K562 (cell line): ENCODE measurements at regions not wholly inside any gene's neighbourhood (a gene's known extent, or its start where the extent isn't known, plus 50 kb on each side); places are given as distances from the start of the nearest gene placed in this dataset.
A peak's percentile ranks its signal among the peaks of the same experiment; 100 is the strongest.

Experiments
- ATF7 ChIP-seq: fragments of 450-650 bp; IDR thresholded peaks from 2 replicates; pipeline ENCODE4 v1.7.1; 2014; ENCODE audit warnings: mild to moderate bottlenecking, moderate library complexity
- BHLHE40 ChIP-seq: IDR thresholded peaks from 2 replicates; pipeline ENCODE4 v1.6.1; 2011; ENCODE audit warnings: low read length, improper control_type of control experiment
- CEBPG ChIP-seq, 3 experiments: fragments of 200-800 bp in 1 of 3; sonication (Bioruptor generic) in 1 of 3; sonication (generic) in 1 of 3; formaldehyde crosslinking in 1 of 3; IDR thresholded peaks in 2 of 3; conservative IDR thresholded peaks in 1 of 3; 2 replicates each; pipeline versions ENCODE4 v1.6.1 to v1.8.0; 2016 to 2022; ENCODE audit warnings: missing compliant biosample characterization in 2 of 3, missing genetic modification characterization in 2 of 3, mild to moderate bottlenecking in 1 of 3, missing genetic modification reagents in 1 of 3
- DPF2 ChIP-seq: fragments of 450-650 bp; IDR thresholded peaks from 2 replicates; pipeline ENCODE4 v1.6.1; 2016
- ERF ChIP-seq: fragments of 450-650 bp; formaldehyde crosslinking; IDR thresholded peaks from 2 replicates; pipeline ENCODE4 v1.4.0; 2020; ENCODE audit warnings: mild to moderate bottlenecking, mixed read lengths
- KDM2B ChIP-seq: fragments of 250-450 bp; sonication (Bioruptor Pico); IDR thresholded peaks from 2 replicates; pipeline ENCODE4 v1.8.0; 2021; ENCODE audit warnings: mild to moderate bottlenecking, moderate library complexity
- MBD2 ChIP-seq: sonication (generic); IDR thresholded peaks from 2 replicates; pipeline ENCODE4 v1.6.1; 2016; ENCODE audit warnings: low read depth, borderline replicate concordance
- SMAD4 ChIP-seq: fragments of 250-450 bp; sonication (Bioruptor Pico); conservative IDR thresholded peaks from 2 replicates; pipeline ENCODE4 v1.8.0; 2021; ENCODE audit warnings: inconsistent platforms, mild to moderate bottlenecking, moderate library complexity
- U2AF2 ChIP-seq: fragments of 200-400 bp; formaldehyde crosslinking; optimal IDR thresholded peaks from 2 replicates; pipeline ENCODE3; 2017; ENCODE audit warnings: low read depth, mild to moderate bottlenecking, low read length
- ZNF224 ChIP-seq: sonication (generic); formaldehyde crosslinking; IDR thresholded peaks from 2 replicates; pipeline ENCODE4 v1.8.0; 2022; ENCODE audit warnings: mild to moderate bottlenecking, missing genetic modification reagents
- ZNF232 ChIP-seq: sonication (generic); formaldehyde crosslinking; IDR thresholded peaks from 2 replicates; pipeline ENCODE4 v1.8.0; 2022; ENCODE audit warnings: mild to moderate bottlenecking, missing genetic modification reagents
- TF ChIP-seq, protein P1 (sequence below): fragments of 450-650 bp; IDR thresholded peaks from 2 replicates; pipeline ENCODE4 v1.6.1; 2016; ENCODE audit warnings: mild to moderate bottlenecking, moderate library complexity
- TF ChIP-seq, protein P2 (sequence below): sonication (generic); formaldehyde crosslinking; IDR thresholded peaks from 2 replicates; pipeline ENCODE4 v1.5.0; 2020; ENCODE audit warnings: missing genetic modification reagents
- TF ChIP-seq, protein P3 (sequence below): sonication (generic); formaldehyde crosslinking; IDR thresholded peaks from 2 replicates; pipeline ENCODE4 v1.8.1; 2022; ENCODE audit warnings: missing genetic modification reagents

DNA sequence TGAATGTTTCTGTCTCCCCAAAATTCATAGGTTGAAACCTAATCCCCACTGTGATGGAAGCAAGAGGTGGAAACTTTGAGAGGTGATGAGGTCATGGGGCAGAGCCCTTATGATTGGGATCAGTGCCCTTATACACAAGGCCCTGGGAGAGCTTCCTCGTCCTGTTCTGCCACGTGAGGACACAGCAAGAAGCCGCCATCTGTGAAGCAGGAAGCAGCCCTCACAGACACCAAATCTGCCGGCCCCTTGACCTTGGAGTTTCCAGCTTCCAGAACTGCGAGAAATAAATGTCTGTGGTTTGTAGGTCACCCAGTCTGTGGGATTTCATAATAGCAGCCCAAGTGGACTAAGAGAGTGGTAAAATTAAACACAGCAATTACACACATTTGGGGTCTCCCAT, 737.4 kb downstream of the UQCRFS1 start (continued):
- TF ChIP-seq, protein P1, sequence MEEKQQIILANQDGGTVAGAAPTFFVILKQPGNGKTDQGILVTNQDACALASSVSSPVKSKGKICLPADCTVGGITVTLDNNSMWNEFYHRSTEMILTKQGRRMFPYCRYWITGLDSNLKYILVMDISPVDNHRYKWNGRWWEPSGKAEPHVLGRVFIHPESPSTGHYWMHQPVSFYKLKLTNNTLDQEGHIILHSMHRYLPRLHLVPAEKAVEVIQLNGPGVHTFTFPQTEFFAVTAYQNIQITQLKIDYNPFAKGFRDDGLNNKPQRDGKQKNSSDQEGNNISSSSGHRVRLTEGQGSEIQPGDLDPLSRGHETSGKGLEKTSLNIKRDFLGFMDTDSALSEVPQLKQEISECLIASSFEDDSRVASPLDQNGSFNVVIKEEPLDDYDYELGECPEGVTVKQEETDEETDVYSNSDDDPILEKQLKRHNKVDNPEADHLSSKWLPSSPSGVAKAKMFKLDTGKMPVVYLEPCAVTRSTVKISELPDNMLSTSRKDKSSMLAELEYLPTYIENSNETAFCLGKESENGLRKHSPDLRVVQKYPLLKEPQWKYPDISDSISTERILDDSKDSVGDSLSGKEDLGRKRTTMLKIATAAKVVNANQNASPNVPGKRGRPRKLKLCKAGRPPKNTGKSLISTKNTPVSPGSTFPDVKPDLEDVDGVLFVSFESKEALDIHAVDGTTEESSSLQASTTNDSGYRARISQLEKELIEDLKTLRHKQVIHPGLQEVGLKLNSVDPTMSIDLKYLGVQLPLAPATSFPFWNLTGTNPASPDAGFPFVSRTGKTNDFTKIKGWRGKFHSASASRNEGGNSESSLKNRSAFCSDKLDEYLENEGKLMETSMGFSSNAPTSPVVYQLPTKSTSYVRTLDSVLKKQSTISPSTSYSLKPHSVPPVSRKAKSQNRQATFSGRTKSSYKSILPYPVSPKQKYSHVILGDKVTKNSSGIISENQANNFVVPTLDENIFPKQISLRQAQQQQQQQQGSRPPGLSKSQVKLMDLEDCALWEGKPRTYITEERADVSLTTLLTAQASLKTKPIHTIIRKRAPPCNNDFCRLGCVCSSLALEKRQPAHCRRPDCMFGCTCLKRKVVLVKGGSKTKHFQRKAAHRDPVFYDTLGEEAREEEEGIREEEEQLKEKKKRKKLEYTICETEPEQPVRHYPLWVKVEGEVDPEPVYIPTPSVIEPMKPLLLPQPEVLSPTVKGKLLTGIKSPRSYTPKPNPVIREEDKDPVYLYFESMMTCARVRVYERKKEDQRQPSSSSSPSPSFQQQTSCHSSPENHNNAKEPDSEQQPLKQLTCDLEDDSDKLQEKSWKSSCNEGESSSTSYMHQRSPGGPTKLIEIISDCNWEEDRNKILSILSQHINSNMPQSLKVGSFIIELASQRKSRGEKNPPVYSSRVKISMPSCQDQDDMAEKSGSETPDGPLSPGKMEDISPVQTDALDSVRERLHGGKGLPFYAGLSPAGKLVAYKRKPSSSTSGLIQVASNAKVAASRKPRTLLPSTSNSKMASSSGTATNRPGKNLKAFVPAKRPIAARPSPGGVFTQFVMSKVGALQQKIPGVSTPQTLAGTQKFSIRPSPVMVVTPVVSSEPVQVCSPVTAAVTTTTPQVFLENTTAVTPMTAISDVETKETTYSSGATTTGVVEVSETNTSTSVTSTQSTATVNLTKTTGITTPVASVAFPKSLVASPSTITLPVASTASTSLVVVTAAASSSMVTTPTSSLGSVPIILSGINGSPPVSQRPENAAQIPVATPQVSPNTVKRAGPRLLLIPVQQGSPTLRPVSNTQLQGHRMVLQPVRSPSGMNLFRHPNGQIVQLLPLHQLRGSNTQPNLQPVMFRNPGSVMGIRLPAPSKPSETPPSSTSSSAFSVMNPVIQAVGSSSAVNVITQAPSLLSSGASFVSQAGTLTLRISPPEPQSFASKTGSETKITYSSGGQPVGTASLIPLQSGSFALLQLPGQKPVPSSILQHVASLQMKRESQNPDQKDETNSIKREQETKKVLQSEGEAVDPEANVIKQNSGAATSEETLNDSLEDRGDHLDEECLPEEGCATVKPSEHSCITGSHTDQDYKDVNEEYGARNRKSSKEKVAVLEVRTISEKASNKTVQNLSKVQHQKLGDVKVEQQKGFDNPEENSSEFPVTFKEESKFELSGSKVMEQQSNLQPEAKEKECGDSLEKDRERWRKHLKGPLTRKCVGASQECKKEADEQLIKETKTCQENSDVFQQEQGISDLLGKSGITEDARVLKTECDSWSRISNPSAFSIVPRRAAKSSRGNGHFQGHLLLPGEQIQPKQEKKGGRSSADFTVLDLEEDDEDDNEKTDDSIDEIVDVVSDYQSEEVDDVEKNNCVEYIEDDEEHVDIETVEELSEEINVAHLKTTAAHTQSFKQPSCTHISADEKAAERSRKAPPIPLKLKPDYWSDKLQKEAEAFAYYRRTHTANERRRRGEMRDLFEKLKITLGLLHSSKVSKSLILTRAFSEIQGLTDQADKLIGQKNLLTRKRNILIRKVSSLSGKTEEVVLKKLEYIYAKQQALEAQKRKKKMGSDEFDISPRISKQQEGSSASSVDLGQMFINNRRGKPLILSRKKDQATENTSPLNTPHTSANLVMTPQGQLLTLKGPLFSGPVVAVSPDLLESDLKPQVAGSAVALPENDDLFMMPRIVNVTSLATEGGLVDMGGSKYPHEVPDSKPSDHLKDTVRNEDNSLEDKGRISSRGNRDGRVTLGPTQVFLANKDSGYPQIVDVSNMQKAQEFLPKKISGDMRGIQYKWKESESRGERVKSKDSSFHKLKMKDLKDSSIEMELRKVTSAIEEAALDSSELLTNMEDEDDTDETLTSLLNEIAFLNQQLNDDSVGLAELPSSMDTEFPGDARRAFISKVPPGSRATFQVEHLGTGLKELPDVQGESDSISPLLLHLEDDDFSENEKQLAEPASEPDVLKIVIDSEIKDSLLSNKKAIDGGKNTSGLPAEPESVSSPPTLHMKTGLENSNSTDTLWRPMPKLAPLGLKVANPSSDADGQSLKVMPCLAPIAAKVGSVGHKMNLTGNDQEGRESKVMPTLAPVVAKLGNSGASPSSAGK: peak; percentile 32; the same call in 1 of the 2 replicates
- TF ChIP-seq ZNF224 (no peak), BHLHE40 (0 out of 2 replicates have a peak, but pooled peaks have one; percentile 44), ATF7 (peak; percentile 37; the same call in 1 of the 2 replicates), MBD2 (no peak), KDM2B (no peak), DPF2 (no peak), ZNF232 (CRISPR knock-in tag) (no peak), ERF (0 out of 2 replicates have a peak, but pooled peaks have one; percentile 44), CEBPG (CRISPR knock-in tag; IDR thresholded peaks at IDR 0.05) (no peak), CEBPG (tag; conservative IDR thresholded peaks at IDR 0.05 in 1 of 2, IDR thresholded peaks at IDR 0.05 in 1 of 2) (0 out of 4 replicates have a peak, but pooled peaks of 1 of the 2 experiments have one; percentile 13), SMAD4 (peak; percentile 71), U2AF2 (no peak)
- TF ChIP-seq, protein P2, sequence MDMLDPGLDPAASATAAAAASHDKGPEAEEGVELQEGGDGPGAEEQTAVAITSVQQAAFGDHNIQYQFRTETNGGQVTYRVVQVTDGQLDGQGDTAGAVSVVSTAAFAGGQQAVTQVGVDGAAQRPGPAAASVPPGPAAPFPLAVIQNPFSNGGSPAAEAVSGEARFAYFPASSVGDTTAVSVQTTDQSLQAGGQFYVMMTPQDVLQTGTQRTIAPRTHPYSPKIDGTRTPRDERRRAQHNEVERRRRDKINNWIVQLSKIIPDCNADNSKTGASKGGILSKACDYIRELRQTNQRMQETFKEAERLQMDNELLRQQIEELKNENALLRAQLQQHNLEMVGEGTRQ (CRISPR knock-in tag): no peak
- TF ChIP-seq, protein P3, sequence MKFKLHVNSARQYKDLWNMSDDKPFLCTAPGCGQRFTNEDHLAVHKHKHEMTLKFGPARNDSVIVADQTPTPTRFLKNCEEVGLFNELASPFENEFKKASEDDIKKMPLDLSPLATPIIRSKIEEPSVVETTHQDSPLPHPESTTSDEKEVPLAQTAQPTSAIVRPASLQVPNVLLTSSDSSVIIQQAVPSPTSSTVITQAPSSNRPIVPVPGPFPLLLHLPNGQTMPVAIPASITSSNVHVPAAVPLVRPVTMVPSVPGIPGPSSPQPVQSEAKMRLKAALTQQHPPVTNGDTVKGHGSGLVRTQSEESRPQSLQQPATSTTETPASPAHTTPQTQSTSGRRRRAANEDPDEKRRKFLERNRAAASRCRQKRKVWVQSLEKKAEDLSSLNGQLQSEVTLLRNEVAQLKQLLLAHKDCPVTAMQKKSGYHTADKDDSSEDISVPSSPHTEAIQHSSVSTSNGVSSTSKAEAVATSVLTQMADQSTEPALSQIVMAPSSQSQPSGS (CRISPR knock-in tag): no peak
